K562 (cell line): ENCODE measurements at regions not wholly inside any gene's neighbourhood (a gene's known extent, or its start where the extent isn't known, plus 50 kb on each side); places are given as distances from the start of the nearest gene placed in this dataset.

Experiments
- KLF10 ChIP-seq: fragments of 250-450 bp; sonication (Bioruptor Pico); IDR thresholded peaks from 2 replicates; pipeline ENCODE4 v1.6.1; 2021; ENCODE audit warnings: matching md5 sums
- MECOM ChIP-seq: fragments of 250-450 bp; sonication (Bioruptor Pico); IDR thresholded peaks from 2 replicates; pipeline ENCODE4 v1.8.0; 2022; ENCODE audit warnings: inconsistent platforms
- TF ChIP-seq, protein P1 (sequence below), 2 experiments: fragments of 450-650 bp in 1 of 2; sonication (generic) in 1 of 2; formaldehyde crosslinking in 1 of 2; IDR thresholded peaks; 2 replicates each; pipeline versions ENCODE4 v1.7.1 to v1.9.0; 2016 to 2022; ENCODE audit warnings: inconsistent platforms in 1 of 2, mild to moderate bottlenecking in 1 of 2, missing genetic modification reagents in 1 of 2

DNA sequence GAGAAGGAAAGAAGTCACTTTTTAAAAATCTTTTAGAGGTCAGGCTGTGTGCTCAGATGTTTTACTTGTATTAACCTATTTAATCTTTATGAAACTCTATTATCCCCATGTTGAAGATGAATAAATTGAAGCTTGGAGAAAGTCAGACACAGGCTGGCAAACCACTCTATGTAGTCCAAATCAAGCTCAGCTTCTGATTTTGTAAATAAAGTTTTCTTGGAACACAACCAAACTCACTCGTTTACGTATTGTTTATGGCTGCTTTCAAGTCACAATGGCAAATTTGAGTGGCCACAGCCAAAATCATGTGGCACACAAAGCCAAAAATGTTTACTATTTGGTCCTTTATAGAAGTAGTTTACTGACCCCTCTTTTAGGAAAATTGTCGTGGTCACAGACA is 596.0 kb upstream of the CDH11 start (continued):
- TF ChIP-seq, protein P1, sequence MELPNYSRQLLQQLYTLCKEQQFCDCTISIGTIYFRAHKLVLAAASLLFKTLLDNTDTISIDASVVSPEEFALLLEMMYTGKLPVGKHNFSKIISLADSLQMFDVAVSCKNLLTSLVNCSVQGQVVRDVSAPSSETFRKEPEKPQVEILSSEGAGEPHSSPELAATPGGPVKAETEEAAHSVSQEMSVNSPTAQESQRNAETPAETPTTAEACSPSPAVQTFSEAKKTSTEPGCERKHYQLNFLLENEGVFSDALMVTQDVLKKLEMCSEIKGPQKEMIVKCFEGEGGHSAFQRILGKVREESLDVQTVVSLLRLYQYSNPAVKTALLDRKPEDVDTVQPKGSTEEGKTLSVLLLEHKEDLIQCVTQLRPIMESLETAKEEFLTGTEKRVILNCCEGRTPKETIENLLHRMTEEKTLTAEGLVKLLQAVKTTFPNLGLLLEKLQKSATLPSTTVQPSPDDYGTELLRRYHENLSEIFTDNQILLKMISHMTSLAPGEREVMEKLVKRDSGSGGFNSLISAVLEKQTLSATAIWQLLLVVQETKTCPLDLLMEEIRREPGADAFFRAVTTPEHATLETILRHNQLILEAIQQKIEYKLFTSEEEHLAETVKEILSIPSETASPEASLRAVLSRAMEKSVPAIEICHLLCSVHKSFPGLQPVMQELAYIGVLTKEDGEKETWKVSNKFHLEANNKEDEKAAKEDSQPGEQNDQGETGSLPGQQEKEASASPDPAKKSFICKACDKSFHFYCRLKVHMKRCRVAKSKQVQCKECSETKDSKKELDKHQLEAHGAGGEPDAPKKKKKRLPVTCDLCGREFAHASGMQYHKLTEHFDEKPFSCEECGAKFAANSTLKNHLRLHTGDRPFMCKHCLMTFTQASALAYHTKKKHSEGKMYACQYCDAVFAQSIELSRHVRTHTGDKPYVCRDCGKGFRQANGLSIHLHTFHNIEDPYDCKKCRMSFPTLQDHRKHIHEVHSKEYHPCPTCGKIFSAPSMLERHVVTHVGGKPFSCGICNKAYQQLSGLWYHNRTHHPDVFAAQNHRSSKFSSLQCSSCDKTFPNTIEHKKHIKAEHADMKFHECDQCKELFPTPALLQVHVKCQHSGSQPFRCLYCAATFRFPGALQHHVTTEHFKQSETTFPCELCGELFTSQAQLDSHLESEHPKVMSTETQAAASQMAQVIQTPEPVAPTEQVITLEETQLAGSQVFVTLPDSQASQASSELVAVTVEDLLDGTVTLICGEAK (IDR thresholded peaks at IDR 0.05) = 0 out of 2 replicates have a peak, but pooled peaks have one; percentile 41
- TF ChIP-seq, protein P1 (CRISPR knock-in tag; IDR thresholded peaks at IDR 0.05) = no peak
- TF ChIP-seq MECOM (CRISPR knock-in tag) (no peak), KLF10 (CRISPR knock-in tag) (no peak)
